ENCODE measurements at regions not wholly inside any gene's neighbourhood (a gene's known extent, or its start where the extent isn't known, plus 50 kb on each side); places are given as distances from the start of the nearest gene placed in this dataset.

GRCh38 chr9:106708475-106709146 lies 154.4 kb upstream of the ZNF462 start:
- TF ChIP-seq POLR2A (IDR thresholded peaks at IDR 0.05) (no peak), POLR2AphosphoS5 (IDR thresholded peaks at IDR 0.05) (peak; percentile 29)
- peak; percentile 50 for ATAC-seq

GRCh38 chr9:106712279-106712678 lies 150.7 kb upstream of the ZNF462 start:
- H3K4me1 ChIP-seq = peaks cover 0 to 20% (median 12%) of the 10 kb centered on the region in 3 donors
- H3K27ac ChIP-seq = no peak overlapping the region
- ATAC-seq = no peak
- TF ChIP-seq POLR2AphosphoS5 (IDR thresholded peaks at IDR 0.05) = no peak
- TF ChIP-seq EP300 (IDR thresholded peaks at IDR 0.05) = no peak
- TF ChIP-seq POLR2A (IDR thresholded peaks at IDR 0.05) = no peak
- TF ChIP-seq CTCF (IDR thresholded peaks at IDR 0.05) = no peak
- no peak overlapping the region for H3K4me3 ChIP-seq
- 89 to 90% methylated on average over 4 of the region's 4 CpGs for WGBS, 2 donors (ENCODE audit: low coverage in 1 of 2)
- no peaks in the 10 kb centered on the region for H3K9me3 ChIP-seq
- H3K36me3 ChIP-seq = no peaks in the 10 kb centered on the region
- no peaks in the 10 kb centered on the region for H3K27me3 ChIP-seq

More at GRCh38 chr9:106708475-106709146, 154.4 kb upstream of the ZNF462 start:
- Histone ChIP-seq H3K4me3 (no peak overlapping the region), H3K27ac (peak overlapping the region; percentile 9 to 74 (median 46)), H3K9me3 (no peaks in the 10 kb centered on the region), H3K36me3 (no peaks in the 10 kb centered on the region), H3K4me1 (peaks cover 0 to 19% (median 12%) of the 10 kb centered on the region in 3 donors), H3K27me3 (no peaks in the 10 kb centered on the region)
- 23 to 45% methylated on average over 3 of the region's 3 CpGs for WGBS, 2 donors (ENCODE audit: low coverage in 1 of 2)

DNA sequence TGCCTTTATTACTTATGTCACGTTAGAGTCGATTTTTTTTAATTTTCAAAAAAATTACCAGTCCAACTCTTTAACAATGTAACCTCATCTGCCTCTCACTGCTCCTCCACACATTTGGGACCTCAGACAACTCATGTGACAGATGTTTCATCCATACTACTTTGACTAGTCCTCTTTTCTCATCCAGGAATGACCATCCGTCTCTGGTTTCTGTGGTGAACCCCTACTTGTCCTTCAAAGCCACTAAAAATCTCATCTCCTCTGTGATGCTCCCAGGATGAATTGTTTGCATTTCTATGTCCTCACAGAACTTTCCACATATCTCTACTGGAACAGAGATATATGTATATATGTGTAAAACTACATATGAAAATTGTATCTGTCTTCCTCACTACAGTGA lies 149.8 kb upstream of the ZNF462 start:
- Histone ChIP-seq H3K27me3 (no peaks in the 10 kb centered on the region), H3K27ac (no peak overlapping the region), H3K4me1 (peaks cover 4 to 20% (median 8%) of the 10 kb centered on the region in 3 donors), H3K4me3 (no peak overlapping the region), H3K36me3 (no peaks in the 10 kb centered on the region), H3K9me3 (no peaks in the 10 kb centered on the region)
- no peak for TF ChIP-seq POLR2A (IDR thresholded peaks at IDR 0.05)
- no peak for TF ChIP-seq EP300 (IDR thresholded peaks at IDR 0.05)
- TF ChIP-seq CTCF (IDR thresholded peaks at IDR 0.05) = no peak
- TF ChIP-seq POLR2AphosphoS5 (IDR thresholded peaks at IDR 0.05) = no peak
- ATAC-seq = no peak
- WGBS, 2 donors (ENCODE audit: low coverage in 1 of 2) = 93% methylated on average over 3 of the region's 3 CpGs

GRCh38 chr9:106716820-106717219 lies 146.1 kb upstream of the ZNF462 start:
- no peaks in the 10 kb centered on the region for H3K36me3 ChIP-seq
- no peak overlapping the region for H3K27ac ChIP-seq
- peaks cover 4 to 18% (median 7%) of the 10 kb centered on the region in 3 donors for H3K4me1 ChIP-seq
- ATAC-seq = no peak
- no peak overlapping the region for H3K4me3 ChIP-seq
- no peaks in the 10 kb centered on the region for H3K9me3 ChIP-seq
- no peak for TF ChIP-seq EP300 (IDR thresholded peaks at IDR 0.05)
- TF ChIP-seq POLR2AphosphoS5 (IDR thresholded peaks at IDR 0.05) = no peak
- TF ChIP-seq POLR2A (IDR thresholded peaks at IDR 0.05) = no peak
- TF ChIP-seq CTCF (IDR thresholded peaks at IDR 0.05) = no peak
- H3K27me3 ChIP-seq = no peaks in the 10 kb centered on the region
- 5 to 10% methylated on average over 1 of the region's 1 CpG for WGBS, 2 donors (ENCODE audit: low coverage in 1 of 2)

DNA sequence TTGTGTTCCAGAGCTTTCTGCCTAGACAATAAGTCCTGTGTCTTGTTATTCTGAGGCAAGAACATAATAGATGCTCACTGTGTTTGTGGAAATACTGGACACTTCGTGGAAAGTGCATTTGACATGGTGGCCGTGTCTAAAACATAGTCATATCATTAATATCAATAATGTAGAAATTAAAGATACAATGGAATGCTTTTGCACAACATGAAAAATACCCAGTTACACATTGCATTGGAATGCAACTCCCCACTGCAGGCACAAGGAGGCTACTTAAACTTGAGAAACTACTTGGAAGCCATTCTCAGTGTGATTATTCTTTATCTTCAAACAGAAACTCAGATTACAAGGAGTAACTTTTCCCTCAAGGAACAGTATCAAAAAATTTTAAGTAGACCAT lies 145.3 kb upstream of the ZNF462 start:
- 16 to 18% methylated on average over 2 of the region's 2 CpGs for WGBS, 2 donors (ENCODE audit: low coverage in 1 of 2)
- TF ChIP-seq POLR2A (IDR thresholded peaks at IDR 0.05) (no peak), CTCF (IDR thresholded peaks at IDR 0.05) (peak in 3 of 4 experiments; percentile 15 to 36 (median 31)), POLR2AphosphoS5 (IDR thresholded peaks at IDR 0.05) (no peak)
- no peak overlapping the region for H3K4me3 ChIP-seq
- no peaks in the 10 kb centered on the region for H3K9me3 ChIP-seq
- H3K36me3 ChIP-seq = no peaks in the 10 kb centered on the region
- H3K27me3 ChIP-seq = no peaks in the 10 kb centered on the region
- H3K4me1 ChIP-seq = peaks cover 4 to 18% (median 7%) of the 10 kb centered on the region in 3 donors
- ATAC-seq = peak; percentile 62
- no peak overlapping the region for H3K27ac ChIP-seq
